GM12878 (cell line): ENCODE measurements at regions not wholly inside any gene's neighbourhood (a gene's known extent, or its start where the extent isn't known, plus 50 kb on each side); places are given as distances from the start of the nearest gene placed in this dataset.

Experiments used
- ATAC-seq: fragments of 200-7000 bp; cut with Tn5 transposase; 3 replicates; pipeline ENCODE4 v1.9.1; 2020; ENCODE audit warnings: mild to moderate bottlenecking, moderate library complexity
- BruUV-seq: library from RNA; stranded (reverse); fragments of 400-500 nt; replicated peaks from 2 replicates; lab custom pipeline; 2021; lab: Mats Ljungman, UMichigan
- CTCF ChIA-PET: fragments of 300-600 bp; sonication (Branson Sonifier 250); formaldehyde crosslinking; extraction: SDS; loops from one replicate; lab custom pipeline; 2021; ENCODE audit warnings: inconsistent platforms; lab: Yijun Ruan, JAX
- POLR2A ChIA-PET: fragments of 350-600 bp; formaldehyde crosslinking; extraction: SDS; loops from one replicate; lab custom pipeline; 2021; ENCODE audit warnings: inconsistent platforms; lab: Charles Lee
- RAD21 ChIA-PET: fragments of 300-600 bp; sonication (Branson Sonifier 250); formaldehyde crosslinking; loops from one replicate; lab custom pipeline; 2023; ENCODE audit warnings: antibody characterized with exemption; ENCODE audit not compliant: unreplicated experiment; lab: Charles Lee
- SMC1A ChIA-PET: fragments of 300-600 bp; sonication (Branson Sonifier 250); formaldehyde crosslinking; loops from one replicate; lab custom pipeline; 2023; ENCODE audit not compliant: unreplicated experiment, uncharacterized antibody; lab: Charles Lee
- DNase-seq: peaks from one replicate; pipeline ENCODE4 v3.0.0-alpha.2; 2011; ENCODE audit warnings: low read depth, low spot score
- FAIRE-seq: peaks from 3 replicates; lab custom pipeline; 2011; peaks lifted over from hg19 to GRCh38; lab: Jason Lieb, UNC
- H2AFZ ChIP-seq: 2 replicates; pipeline ENCODE4 v1.6.0; 2011; ENCODE audit warnings: low read depth, low read length, control low read depth; ENCODE audit not compliant: control insufficient read depth
- H3K27ac ChIP-seq: 2 replicates; pipeline ENCODE4 v1.5.1; 2011; ENCODE audit warnings: control low read depth; ENCODE audit not compliant: control insufficient read depth, insufficient read depth
- H3K27me3 ChIP-seq, 2 experiments: replicated peaks in 1 of 2; 2 replicates each; pipeline versions ENCODE4 v1.6.0 to v1.6.1; 2011; ENCODE audit warnings: low read length in 1 of 2; ENCODE audit not compliant: control insufficient read depth in 2 of 2, insufficient read depth in 2 of 2
- H3K36me3 ChIP-seq, 2 experiments: 2 replicates each; pipeline ENCODE4 v1.5.1; 2011; ENCODE audit warnings: low read length in 1 of 2; ENCODE audit not compliant: control insufficient read depth in 2 of 2, insufficient read depth in 2 of 2
- H3K4me1 ChIP-seq: 2 replicates; pipeline ENCODE4 v1.6.1; 2011; ENCODE audit warnings: mild to moderate bottlenecking, low read length, moderate library complexity, mixed read lengths; ENCODE audit not compliant: control insufficient read depth, insufficient read depth
- H3K4me2 ChIP-seq: 2 replicates; pipeline ENCODE4 v1.6.0; 2011; ENCODE audit warnings: control low read depth; ENCODE audit not compliant: control insufficient read depth, insufficient read depth
- H3K4me3 ChIP-seq: fragments of 200-600 bp; sonication (generic); 2 replicates; pipeline ENCODE4 v1.5.1; 2016
- H3K79me2 ChIP-seq: 2 replicates; pipeline ENCODE4 v1.6.0; 2011; ENCODE audit warnings: low read length; ENCODE audit not compliant: control insufficient read depth, insufficient read depth
- H3K9ac ChIP-seq: 2 replicates; pipeline ENCODE4 v1.8.0; 2011; ENCODE audit warnings: low read length, control low read depth, mixed read lengths; ENCODE audit not compliant: control insufficient read depth, insufficient read depth
- H3K9me3 ChIP-seq: replicated peaks from 3 replicates; pipeline ENCODE4 v1.5.1; 2011; ENCODE audit warnings: mild to moderate bottlenecking, low read length; ENCODE audit not compliant: control insufficient read depth, insufficient read depth
- H4K20me1 ChIP-seq: 2 replicates; pipeline ENCODE4 v1.6.0; 2011; ENCODE audit not compliant: control insufficient read depth, insufficient read depth
- BACH1 ChIP-seq: fragments of 450-650 bp; IDR thresholded peaks from 2 replicates; pipeline ENCODE4 v1.6.1; 2017; ENCODE audit warnings: mild to moderate bottlenecking, borderline replicate concordance
- CBX3 ChIP-seq: fragments of 200-600 bp; sonication (generic); IDR thresholded peaks from 2 replicates; pipeline ENCODE4 v1.6.1; 2016; ENCODE audit warnings: low read depth, borderline replicate concordance
- CREB1 ChIP-seq: IDR thresholded peaks from 2 replicates; pipeline ENCODE4 v1.6.1; 2012; ENCODE audit warnings: low read depth, mild to moderate bottlenecking, inconsistent platforms
- ETV6 ChIP-seq, 2 experiments: fragments of 450-650 bp in 1 of 2; IDR thresholded peaks in 1 of 2; conservative IDR thresholded peaks in 1 of 2; 2 replicates each; pipeline ENCODE4 v1.6.1; 2014; ENCODE audit warnings: antibody characterized with exemption in 1 of 2, borderline replicate concordance in 1 of 2, low read depth in 1 of 2, mild to moderate bottlenecking in 1 of 2, moderate library complexity in 1 of 2
- GABPA ChIP-seq: IDR thresholded peaks from 2 replicates; pipeline ENCODE4 v1.6.1; 2014; ENCODE audit warnings: antibody characterized with exemption, low read depth, mild to moderate bottlenecking, inconsistent platforms
- HDAC6 ChIP-seq: fragments of 200-600 bp; sonication (generic); IDR thresholded peaks from one replicate; pipeline ENCODE4 v1.8.0; 2017; ENCODE audit warnings: antibody characterized with exemption; ENCODE audit not compliant: unreplicated experiment
- KDM1A ChIP-seq: fragments of 200-600 bp; sonication (generic); IDR thresholded peaks from 2 replicates; pipeline ENCODE4 v1.6.1; 2016; ENCODE audit warnings: borderline replicate concordance
- NR2F1 ChIP-seq: fragments of 450-650 bp; conservative IDR thresholded peaks from 2 replicates; pipeline ENCODE4 v1.6.1; 2017; ENCODE audit warnings: mild to moderate bottlenecking
- RB1 ChIP-seq: fragments of 450-650 bp; formaldehyde crosslinking; IDR thresholded peaks from 2 replicates; pipeline ENCODE4 v1.6.1; 2017; ENCODE audit warnings: mild to moderate bottlenecking, borderline replicate concordance
- RBBP5 ChIP-seq: fragments of 200-600 bp; sonication (generic); conservative IDR thresholded peaks from 2 replicates; pipeline ENCODE4 v1.6.1; 2016
- SMC3 ChIP-seq: IDR thresholded peaks from 2 replicates; pipeline ENCODE4 v1.6.1; 2011; ENCODE audit warnings: low read length, improper control_type of control experiment, borderline replicate concordance
- TARDBP ChIP-seq: IDR thresholded peaks from 2 replicates; pipeline ENCODE4 v1.6.1; 2016; ENCODE audit warnings: borderline replicate concordance
- TBL1XR1 ChIP-seq: IDR thresholded peaks from 2 replicates; pipeline ENCODE4 v1.6.1; 2012; ENCODE audit warnings: low read depth, low read length, improper control_type of control experiment
- ZBED1 ChIP-seq: IDR thresholded peaks from 2 replicates; pipeline ENCODE4 v1.6.1; 2016; ENCODE audit warnings: borderline replicate concordance
- ZNF217 ChIP-seq: fragments of 450-650 bp; IDR thresholded peaks from 2 replicates; pipeline ENCODE4 v1.6.1; 2017; ENCODE audit warnings: antibody characterized with exemption, mild to moderate bottlenecking
- ZNF687 ChIP-seq: fragments of 450-650 bp; IDR thresholded peaks from 2 replicates; pipeline ENCODE4 v1.6.1; 2017; ENCODE audit warnings: mild to moderate bottlenecking, moderate library complexity
- ZSCAN29 ChIP-seq: fragments of 450-650 bp; IDR thresholded peaks from 2 replicates; pipeline ENCODE4 v1.6.1; 2017; ENCODE audit warnings: mild to moderate bottlenecking, moderate library complexity
- ZZZ3 ChIP-seq: IDR thresholded peaks from 2 replicates; pipeline ENCODE4 v1.6.1; 2011; ENCODE audit warnings: low read depth; ENCODE audit not compliant: control insufficient read depth, insufficient read length
- in situ Hi-C: fragments of 300-500 bp; cut with MboI; formaldehyde crosslinking; loops from 9 replicates; pipeline ENCODE4 v1.14.3; 2018; ENCODE audit warnings: mixed read lengths
- intact Hi-C: fragments of 100-400 bp; cut with micrococcal nuclease; formaldehyde crosslinking; loops from one replicate; pipeline ENCODE4 v1.14.2; 2022; ENCODE audit not compliant: unreplicated experiment

DNA sequence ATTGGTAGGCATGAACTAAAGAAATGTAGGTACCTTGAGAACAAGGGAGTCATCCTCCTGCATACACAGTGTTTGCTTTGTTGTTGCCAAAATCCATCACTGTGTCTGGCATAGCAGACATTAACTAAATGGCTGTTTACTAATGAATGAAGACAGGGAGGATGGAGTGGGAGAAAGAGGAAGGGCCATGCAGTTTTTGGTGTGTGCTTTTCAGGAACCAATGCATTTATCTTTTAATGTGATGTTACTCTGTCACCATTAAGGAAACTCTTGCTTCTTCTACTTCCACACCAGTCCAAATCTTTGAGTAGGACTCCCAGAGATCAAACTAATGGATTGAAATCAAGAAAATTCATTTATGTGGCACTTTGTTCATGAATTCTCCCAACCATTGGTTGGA is 55.6 kb upstream of the DUSP10 start:
- ChIA-PET SMC1A (interaction anchor here (1.5 to 4.3 kb wide), 2 partner anchors 12 to 54 kb away, joined by 4 to 26 read pairs; no protein-coding TSS in a partner anchor), CTCF (no interaction called here), RAD21 (interaction anchor here (5.3 kb wide), 1 partner anchor 20 kb away, joined by 69 read pairs; no protein-coding TSS in a partner anchor), POLR2A (no interaction called here)
- no TSS peak for BruUV-seq
- Histone ChIP-seq H3K79me2 (no peaks in the 10 kb centered on the region), H3K36me3 (no peaks in the 10 kb centered on the region), H3K27ac (no peak overlapping the region), H2AFZ (no peak overlapping the region), H3K27me3 (no peaks in the 10 kb centered on the region), H3K4me1 (peaks cover 25% of the 10 kb centered on the region), H3K4me3 (no peak overlapping the region), H3K9ac (no peak overlapping the region), H4K20me1 (no peaks in the 10 kb centered on the region), H3K9me3 (peaks cover 3% of the 10 kb centered on the region), H3K4me2 (no peak overlapping the region)
- ATAC-seq, result no peak
- TF ChIP-seq GABPA (no peak), CREB1 (no peak), ZSCAN29 (no peak), SMC3 (no peak), ZNF217 (no peak), HDAC6 (no peak), ZZZ3 (no peak), ZNF687 (no peak), TBL1XR1 (no peak), ZBED1 (no peak), CBX3 (no peak), ETV6 (conservative IDR thresholded peaks at IDR 0.05 in 1 of 2, IDR thresholded peaks at IDR 0.05 in 1 of 2; ENCODE audit: borderline replicate concordance in 1 of 2, low read depth in 1 of 2) (no peak), KDM1A (no peak), TARDBP (no peak), BACH1 (no peak), RBBP5 (no peak), NR2F1 (no peak), RB1 (no peak)
- in situ Hi-C loops (no loop called here), intact Hi-C loops (no loop called here)
- no peak for DNase-seq
- no peak for FAIRE-seq
